ENCODE measurements at regions not wholly inside any gene's neighbourhood (a gene's known extent, or its start where the extent isn't known, plus 50 kb on each side); places are given as distances from the start of the nearest gene placed in this dataset.

- no peak for TF ChIP-seq POLR2A (IDR thresholded peaks at IDR 0.05)
- TF ChIP-seq EP300 (IDR thresholded peaks at IDR 0.05; ENCODE audit: low read depth), result no peak
These were observed 372.3 kb upstream of the IL12A start for GRCh38 chr3:159616234-159616825.
